HFF-Myc (cell line): ENCODE measurements at regions not wholly inside any gene's neighbourhood (a gene's known extent, or its start where the extent isn't known, plus 50 kb on each side); places are given as distances from the start of the nearest gene placed in this dataset.

ENCODE experiments used
- DNase-seq: peaks from one replicate; pipeline ENCODE4 v3.0.0-alpha.2; 2011; ENCODE audit warnings: low read depth; ENCODE audit errors: extremely low read depth
- H3K4me3 ChIP-seq: replicated peaks from 2 replicates; pipeline ENCODE4 v1.5.1; 2011; ENCODE audit warnings: low read depth, mild to moderate bottlenecking, control low read depth, low read length
- CTCF ChIP-seq: IDR thresholded peaks from 2 replicates; pipeline ENCODE4 v1.5.1; 2012; ENCODE audit warnings: mild to moderate bottlenecking, low read depth, low read length, control low read depth; ENCODE audit errors: missing control alignments

- no peak for DNase-seq
- no peak overlapping the region for H3K4me3 ChIP-seq
- no peak for TF ChIP-seq CTCF
Measured at GRCh38 chr13:40442231-40442630, 224.2 kb downstream of the FOXO1 start.

DNA sequence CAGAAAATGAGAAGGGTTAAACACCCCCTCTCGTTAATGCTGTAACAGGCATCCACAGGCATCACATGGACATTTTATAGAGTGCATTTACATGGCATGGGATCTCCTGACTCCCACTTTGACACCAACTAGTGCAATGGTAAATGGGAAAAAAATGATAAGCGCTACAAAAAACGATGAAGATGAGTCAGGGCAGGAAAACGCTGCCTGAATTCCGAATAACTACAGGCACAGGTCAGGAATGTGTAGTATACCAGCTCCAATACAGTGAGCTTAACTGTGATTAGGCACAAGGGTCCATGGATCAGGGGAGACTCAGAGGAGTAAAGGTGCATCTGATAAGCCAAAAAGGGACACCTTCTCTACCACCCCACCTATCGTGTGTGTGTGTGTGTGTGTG is 223.6 kb downstream of the FOXO1 start:
- DNase-seq = no peak
- H3K4me3 ChIP-seq = no peak overlapping the region
- no peak for TF ChIP-seq CTCF

DNA sequence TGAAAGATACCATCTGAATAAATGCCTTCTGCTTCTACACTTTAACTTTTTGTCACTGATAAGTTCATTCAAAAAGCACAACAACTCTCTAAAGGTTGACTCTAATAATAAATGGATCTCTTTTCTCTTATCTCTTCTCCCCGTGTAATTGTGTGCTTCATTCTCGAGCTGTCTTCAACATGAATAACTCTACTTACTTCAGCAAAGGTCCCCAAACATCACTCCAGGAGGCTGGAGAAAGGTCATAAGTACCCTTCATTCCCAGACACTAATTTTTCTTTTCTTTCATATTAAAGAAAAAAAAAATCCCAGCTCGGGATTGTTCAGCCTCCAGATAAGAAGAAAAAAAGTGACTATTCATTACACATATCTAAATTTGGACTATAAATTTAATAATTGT is 222.2 kb downstream of the FOXO1 start:
- no peak for DNase-seq
- no peak overlapping the region for H3K4me3 ChIP-seq
- no peak for TF ChIP-seq CTCF

DNA sequence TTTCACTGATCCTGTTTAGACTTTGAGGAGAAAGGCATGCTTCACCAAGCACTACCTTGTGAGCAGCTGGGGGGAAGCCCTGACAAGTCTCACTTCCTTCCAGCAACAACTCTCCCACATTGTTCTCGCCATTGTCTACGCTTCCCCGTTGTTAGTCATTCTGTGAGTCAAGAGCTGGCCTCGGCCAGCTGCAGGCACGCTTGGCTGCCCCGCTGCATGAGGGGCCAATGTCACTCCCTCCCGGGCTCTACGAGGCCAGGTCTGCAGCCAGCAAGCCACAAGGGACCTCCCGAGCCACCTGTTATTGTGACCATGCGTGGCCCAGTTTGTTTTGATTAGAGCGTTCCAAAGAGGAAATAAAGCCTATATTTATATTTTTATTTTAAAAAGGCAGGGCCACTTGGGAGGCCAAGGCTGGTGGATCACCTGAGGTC is 220.9 kb downstream of the FOXO1 start:
- no peak overlapping the region for H3K4me3 ChIP-seq
- no peak for TF ChIP-seq CTCF
- no peak for DNase-seq

GRCh38 chr13:40446365-40446764 is 220.1 kb downstream of the FOXO1 start:
- TF ChIP-seq CTCF = no peak
- DNase-seq = peak; percentile 68
- no peak overlapping the region for H3K4me3 ChIP-seq

- TF ChIP-seq CTCF = no peak
- H3K4me3 ChIP-seq = no peak overlapping the region
- DNase-seq = no peak
Measured at GRCh38 chr13:40447857-40448256, 218.6 kb downstream of the FOXO1 start.

GRCh38 chr13:40452038-40452666 is 214.3 kb downstream of the FOXO1 start:
- no peak overlapping the region for H3K4me3 ChIP-seq
- DNase-seq = no peak
- no peak for TF ChIP-seq CTCF
